ENCODE measurements at regions not wholly inside any gene's neighbourhood (a gene's known extent, or its start where the extent isn't known, plus 50 kb on each side); places are given as distances from the start of the nearest gene placed in this dataset.

DNA sequence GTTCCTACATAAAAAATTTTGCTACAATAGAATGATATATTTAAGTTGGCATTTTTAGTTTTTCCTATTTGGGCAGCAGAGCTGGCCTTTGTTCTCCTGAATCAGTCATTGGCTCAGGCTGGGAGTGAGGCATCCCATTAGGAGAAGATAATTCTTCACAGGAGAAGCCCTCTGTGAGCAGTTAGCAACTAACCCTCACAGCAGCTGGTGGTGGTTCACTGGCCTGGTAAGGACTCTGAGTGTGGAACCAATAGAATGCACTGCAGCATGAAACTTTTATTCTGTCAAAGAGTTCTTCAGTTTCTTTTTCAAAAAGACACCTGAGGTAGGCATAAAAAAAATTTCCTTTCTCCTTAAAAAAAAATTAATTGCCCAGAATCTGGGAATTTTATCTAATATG is 562.6 kb downstream of the ZNF385D start:
- ChIA-PET CTCF (no interaction called here), POLR2A (no interaction called here)
- Mint-ChIP-seq H3K27me3 (ENCODE audit: low read depth) (no peaks in the 10 kb centered on the region), H3K4me3 (no peak overlapping the region), H3K27ac (no peak overlapping the region), H3K36me3 (peaks cover 4% of the 10 kb centered on the region; the same call in 1 of the 2 replicates), H3K9me3 (peaks cover 7% of the 10 kb centered on the region), H3K4me1 (peaks cover 3% of the 10 kb centered on the region)
- ATAC-seq (peak; percentile 67), DNase-seq (ENCODE audit: low spot score) (no peak)
- TF ChIP-seq, protein P1, sequence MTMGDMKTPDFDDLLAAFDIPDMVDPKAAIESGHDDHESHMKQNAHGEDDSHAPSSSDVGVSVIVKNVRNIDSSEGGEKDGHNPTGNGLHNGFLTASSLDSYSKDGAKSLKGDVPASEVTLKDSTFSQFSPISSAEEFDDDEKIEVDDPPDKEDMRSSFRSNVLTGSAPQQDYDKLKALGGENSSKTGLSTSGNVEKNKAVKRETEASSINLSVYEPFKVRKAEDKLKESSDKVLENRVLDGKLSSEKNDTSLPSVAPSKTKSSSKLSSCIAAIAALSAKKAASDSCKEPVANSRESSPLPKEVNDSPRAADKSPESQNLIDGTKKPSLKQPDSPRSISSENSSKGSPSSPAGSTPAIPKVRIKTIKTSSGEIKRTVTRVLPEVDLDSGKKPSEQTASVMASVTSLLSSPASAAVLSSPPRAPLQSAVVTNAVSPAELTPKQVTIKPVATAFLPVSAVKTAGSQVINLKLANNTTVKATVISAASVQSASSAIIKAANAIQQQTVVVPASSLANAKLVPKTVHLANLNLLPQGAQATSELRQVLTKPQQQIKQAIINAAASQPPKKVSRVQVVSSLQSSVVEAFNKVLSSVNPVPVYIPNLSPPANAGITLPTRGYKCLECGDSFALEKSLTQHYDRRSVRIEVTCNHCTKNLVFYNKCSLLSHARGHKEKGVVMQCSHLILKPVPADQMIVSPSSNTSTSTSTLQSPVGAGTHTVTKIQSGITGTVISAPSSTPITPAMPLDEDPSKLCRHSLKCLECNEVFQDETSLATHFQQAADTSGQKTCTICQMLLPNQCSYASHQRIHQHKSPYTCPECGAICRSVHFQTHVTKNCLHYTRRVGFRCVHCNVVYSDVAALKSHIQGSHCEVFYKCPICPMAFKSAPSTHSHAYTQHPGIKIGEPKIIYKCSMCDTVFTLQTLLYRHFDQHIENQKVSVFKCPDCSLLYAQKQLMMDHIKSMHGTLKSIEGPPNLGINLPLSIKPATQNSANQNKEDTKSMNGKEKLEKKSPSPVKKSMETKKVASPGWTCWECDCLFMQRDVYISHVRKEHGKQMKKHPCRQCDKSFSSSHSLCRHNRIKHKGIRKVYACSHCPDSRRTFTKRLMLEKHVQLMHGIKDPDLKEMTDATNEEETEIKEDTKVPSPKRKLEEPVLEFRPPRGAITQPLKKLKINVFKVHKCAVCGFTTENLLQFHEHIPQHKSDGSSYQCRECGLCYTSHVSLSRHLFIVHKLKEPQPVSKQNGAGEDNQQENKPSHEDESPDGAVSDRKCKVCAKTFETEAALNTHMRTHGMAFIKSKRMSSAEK (CRISPR knock-in tag; IDR thresholded peaks at IDR 0.05; ENCODE audit: borderline replicate concordance): no peak
- TF ChIP-seq, protein P2, sequence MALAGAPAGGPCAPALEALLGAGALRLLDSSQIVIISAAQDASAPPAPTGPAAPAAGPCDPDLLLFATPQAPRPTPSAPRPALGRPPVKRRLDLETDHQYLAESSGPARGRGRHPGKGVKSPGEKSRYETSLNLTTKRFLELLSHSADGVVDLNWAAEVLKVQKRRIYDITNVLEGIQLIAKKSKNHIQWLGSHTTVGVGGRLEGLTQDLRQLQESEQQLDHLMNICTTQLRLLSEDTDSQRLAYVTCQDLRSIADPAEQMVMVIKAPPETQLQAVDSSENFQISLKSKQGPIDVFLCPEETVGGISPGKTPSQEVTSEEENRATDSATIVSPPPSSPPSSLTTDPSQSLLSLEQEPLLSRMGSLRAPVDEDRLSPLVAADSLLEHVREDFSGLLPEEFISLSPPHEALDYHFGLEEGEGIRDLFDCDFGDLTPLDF (CRISPR knock-in tag; IDR thresholded peaks at IDR 0.05): no peak
- TF ChIP-seq MXD4 (CRISPR knock-in tag; IDR thresholded peaks at IDR 0.05; ENCODE audit: borderline replicate concordance) (no peak), ZNF671 (CRISPR knock-in tag; IDR thresholded peaks at IDR 0.05) (no peak), GRHL2 (CRISPR knock-in tag; IDR thresholded peaks at IDR 0.05; ENCODE audit: insufficient replicate concordance, severe bottlenecking) (no peak), ZNF138 (CRISPR knock-in tag; conservative IDR thresholded peaks at IDR 0.05) (no peak), GTF2I (CRISPR knock-in tag; conservative IDR thresholded peaks at IDR 0.05) (no peak), FOXJ3 (CRISPR knock-in tag; IDR thresholded peaks at IDR 0.05; ENCODE audit: borderline replicate concordance) (no peak), NFYB (CRISPR knock-in tag; conservative IDR thresholded peaks at IDR 0.05; ENCODE audit: low read depth) (no peak)
- TF ChIP-seq, protein P3, sequence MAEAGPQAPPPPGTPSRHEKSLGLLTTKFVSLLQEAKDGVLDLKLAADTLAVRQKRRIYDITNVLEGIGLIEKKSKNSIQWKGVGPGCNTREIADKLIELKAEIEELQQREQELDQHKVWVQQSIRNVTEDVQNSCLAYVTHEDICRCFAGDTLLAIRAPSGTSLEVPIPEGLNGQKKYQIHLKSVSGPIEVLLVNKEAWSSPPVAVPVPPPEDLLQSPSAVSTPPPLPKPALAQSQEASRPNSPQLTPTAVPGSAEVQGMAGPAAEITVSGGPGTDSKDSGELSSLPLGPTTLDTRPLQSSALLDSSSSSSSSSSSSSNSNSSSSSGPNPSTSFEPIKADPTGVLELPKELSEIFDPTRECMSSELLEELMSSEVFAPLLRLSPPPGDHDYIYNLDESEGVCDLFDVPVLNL (CRISPR knock-in tag; IDR thresholded peaks at IDR 0.05; ENCODE audit: borderline replicate concordance, low read depth): no peak
- TF ChIP-seq, protein P4, sequence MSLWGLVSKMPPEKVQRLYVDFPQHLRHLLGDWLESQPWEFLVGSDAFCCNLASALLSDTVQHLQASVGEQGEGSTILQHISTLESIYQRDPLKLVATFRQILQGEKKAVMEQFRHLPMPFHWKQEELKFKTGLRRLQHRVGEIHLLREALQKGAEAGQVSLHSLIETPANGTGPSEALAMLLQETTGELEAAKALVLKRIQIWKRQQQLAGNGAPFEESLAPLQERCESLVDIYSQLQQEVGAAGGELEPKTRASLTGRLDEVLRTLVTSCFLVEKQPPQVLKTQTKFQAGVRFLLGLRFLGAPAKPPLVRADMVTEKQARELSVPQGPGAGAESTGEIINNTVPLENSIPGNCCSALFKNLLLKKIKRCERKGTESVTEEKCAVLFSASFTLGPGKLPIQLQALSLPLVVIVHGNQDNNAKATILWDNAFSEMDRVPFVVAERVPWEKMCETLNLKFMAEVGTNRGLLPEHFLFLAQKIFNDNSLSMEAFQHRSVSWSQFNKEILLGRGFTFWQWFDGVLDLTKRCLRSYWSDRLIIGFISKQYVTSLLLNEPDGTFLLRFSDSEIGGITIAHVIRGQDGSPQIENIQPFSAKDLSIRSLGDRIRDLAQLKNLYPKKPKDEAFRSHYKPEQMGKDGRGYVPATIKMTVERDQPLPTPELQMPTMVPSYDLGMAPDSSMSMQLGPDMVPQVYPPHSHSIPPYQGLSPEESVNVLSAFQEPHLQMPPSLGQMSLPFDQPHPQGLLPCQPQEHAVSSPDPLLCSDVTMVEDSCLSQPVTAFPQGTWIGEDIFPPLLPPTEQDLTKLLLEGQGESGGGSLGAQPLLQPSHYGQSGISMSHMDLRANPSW (CRISPR knock-in tag; conservative IDR thresholded peaks at IDR 0.05; ENCODE audit: low read depth): no peak
- TF ChIP-seq, protein P5, sequence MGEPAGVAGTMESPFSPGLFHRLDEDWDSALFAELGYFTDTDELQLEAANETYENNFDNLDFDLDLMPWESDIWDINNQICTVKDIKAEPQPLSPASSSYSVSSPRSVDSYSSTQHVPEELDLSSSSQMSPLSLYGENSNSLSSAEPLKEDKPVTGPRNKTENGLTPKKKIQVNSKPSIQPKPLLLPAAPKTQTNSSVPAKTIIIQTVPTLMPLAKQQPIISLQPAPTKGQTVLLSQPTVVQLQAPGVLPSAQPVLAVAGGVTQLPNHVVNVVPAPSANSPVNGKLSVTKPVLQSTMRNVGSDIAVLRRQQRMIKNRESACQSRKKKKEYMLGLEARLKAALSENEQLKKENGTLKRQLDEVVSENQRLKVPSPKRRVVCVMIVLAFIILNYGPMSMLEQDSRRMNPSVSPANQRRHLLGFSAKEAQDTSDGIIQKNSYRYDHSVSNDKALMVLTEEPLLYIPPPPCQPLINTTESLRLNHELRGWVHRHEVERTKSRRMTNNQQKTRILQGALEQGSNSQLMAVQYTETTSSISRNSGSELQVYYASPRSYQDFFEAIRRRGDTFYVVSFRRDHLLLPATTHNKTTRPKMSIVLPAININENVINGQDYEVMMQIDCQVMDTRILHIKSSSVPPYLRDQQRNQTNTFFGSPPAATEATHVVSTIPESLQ (CRISPR knock-in tag; IDR thresholded peaks at IDR 0.05): no peak
- TF ChIP-seq, protein P6, sequence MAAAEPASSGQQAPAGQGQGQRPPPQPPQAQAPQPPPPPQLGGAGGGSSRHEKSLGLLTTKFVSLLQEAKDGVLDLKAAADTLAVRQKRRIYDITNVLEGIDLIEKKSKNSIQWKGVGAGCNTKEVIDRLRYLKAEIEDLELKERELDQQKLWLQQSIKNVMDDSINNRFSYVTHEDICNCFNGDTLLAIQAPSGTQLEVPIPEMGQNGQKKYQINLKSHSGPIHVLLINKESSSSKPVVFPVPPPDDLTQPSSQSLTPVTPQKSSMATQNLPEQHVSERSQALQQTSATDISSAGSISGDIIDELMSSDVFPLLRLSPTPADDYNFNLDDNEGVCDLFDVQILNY (CRISPR knock-in tag; IDR thresholded peaks at IDR 0.05): no peak
